Mesendoderm (in vitro differentiated cells): ENCODE measurements at regions not wholly inside any gene's neighbourhood (a gene's known extent, or its start where the extent isn't known, plus 50 kb on each side); places are given as distances from the start of the nearest gene placed in this dataset.
A peak's percentile ranks its signal among the peaks of the same experiment; 100 is the strongest.

Experiments used
- DNase-seq: peaks from one replicate; pipeline ENCODE4 v3.0.0; 2013
- H2AK5ac ChIP-seq: 2 replicates; pipeline ENCODE4 v1.6.1; 2013; ENCODE audit warnings: low read length, inconsistent platforms
- H2BK120ac ChIP-seq: 2 replicates; pipeline ENCODE4 v1.6.1; 2013; ENCODE audit warnings: low read depth, mild to moderate bottlenecking, low read length, moderate library complexity, mixed read lengths
- H2BK15ac ChIP-seq: replicated peaks from 2 replicates; pipeline ENCODE4 v1.6.1; 2013; ENCODE audit warnings: low read depth, mild to moderate bottlenecking, moderate library complexity
- H2BK5ac ChIP-seq: 2 replicates; pipeline ENCODE4 v1.6.1; 2013; ENCODE audit warnings: low read length, inconsistent platforms
- H3K18ac ChIP-seq: 2 replicates; pipeline ENCODE4 v1.6.1; 2013; ENCODE audit warnings: mild to moderate bottlenecking, low read length, mixed read lengths
- H3K23ac ChIP-seq: one replicate; pipeline ENCODE4 v1.6.1; 2013; ENCODE audit warnings: low read length
- H3K27ac ChIP-seq: 2 replicates; pipeline ENCODE4 v1.5.1; 2013; ENCODE audit warnings: low read depth, mild to moderate bottlenecking, inconsistent platforms, low read length, moderate library complexity
- H3K27me3 ChIP-seq: 2 replicates; pipeline ENCODE4 v1.6.1; 2013; ENCODE audit warnings: low read length, control low read depth, mild to moderate bottlenecking, inconsistent platforms; ENCODE audit not compliant: insufficient read depth, poor library complexity
- H3K36me3 ChIP-seq: 2 replicates; pipeline ENCODE4 v1.6.1; 2013; ENCODE audit warnings: low read length, inconsistent platforms; ENCODE audit not compliant: control insufficient read depth, insufficient read depth
- H3K4ac ChIP-seq: one replicate; pipeline ENCODE4 v1.6.1; 2013; ENCODE audit warnings: low read depth, mild to moderate bottlenecking, low read length, moderate library complexity
- H3K4me1 ChIP-seq: 2 replicates; pipeline ENCODE4 v1.6.1; 2013; ENCODE audit warnings: low read depth, low read length, inconsistent platforms; ENCODE audit not compliant: control insufficient read depth
- H3K4me2 ChIP-seq: 2 replicates; pipeline ENCODE4 v1.6.1; 2013; ENCODE audit warnings: low read length
- H3K4me3 ChIP-seq: 2 replicates; pipeline ENCODE4 v1.5.1; 2013; ENCODE audit warnings: mild to moderate bottlenecking, low read length
- H3K56ac ChIP-seq: one replicate; pipeline ENCODE4 v1.6.1; 2013; ENCODE audit warnings: low read length
- H3K79me1 ChIP-seq: 2 replicates; pipeline ENCODE4 v1.6.1; 2013; ENCODE audit warnings: low read length, inconsistent platforms
- H3K79me2 ChIP-seq: 2 replicates; pipeline ENCODE4 v1.6.1; 2013; ENCODE audit warnings: mild to moderate bottlenecking, low read length; ENCODE audit not compliant: control insufficient read depth, insufficient read depth
- H3K9ac ChIP-seq: 2 replicates; pipeline ENCODE4 v1.6.1; 2013; ENCODE audit warnings: low read length, inconsistent platforms
- H4K5ac ChIP-seq: one replicate; pipeline ENCODE4 v1.6.1; 2013; ENCODE audit warnings: low read length
- H4K8ac ChIP-seq: one replicate; pipeline ENCODE4 v1.6.1; 2013; ENCODE audit warnings: low read depth, mild to moderate bottlenecking, control low read depth, low read length, moderate library complexity
- WGBS: extraction: QIAGEN DNeasy Blood & Tissue Kit; methylation state at CpG from one replicate; pipeline ENCODE4 v1.1.7; 2013; ENCODE audit warnings: low lambda C conversion rate, missing lambda C conversion rate; ENCODE audit not compliant: insufficient coverage; ENCODE audit errors: extremely low coverage; 5-methylcytosine and 5-hydroxymethylcytosine counted together

DNA sequence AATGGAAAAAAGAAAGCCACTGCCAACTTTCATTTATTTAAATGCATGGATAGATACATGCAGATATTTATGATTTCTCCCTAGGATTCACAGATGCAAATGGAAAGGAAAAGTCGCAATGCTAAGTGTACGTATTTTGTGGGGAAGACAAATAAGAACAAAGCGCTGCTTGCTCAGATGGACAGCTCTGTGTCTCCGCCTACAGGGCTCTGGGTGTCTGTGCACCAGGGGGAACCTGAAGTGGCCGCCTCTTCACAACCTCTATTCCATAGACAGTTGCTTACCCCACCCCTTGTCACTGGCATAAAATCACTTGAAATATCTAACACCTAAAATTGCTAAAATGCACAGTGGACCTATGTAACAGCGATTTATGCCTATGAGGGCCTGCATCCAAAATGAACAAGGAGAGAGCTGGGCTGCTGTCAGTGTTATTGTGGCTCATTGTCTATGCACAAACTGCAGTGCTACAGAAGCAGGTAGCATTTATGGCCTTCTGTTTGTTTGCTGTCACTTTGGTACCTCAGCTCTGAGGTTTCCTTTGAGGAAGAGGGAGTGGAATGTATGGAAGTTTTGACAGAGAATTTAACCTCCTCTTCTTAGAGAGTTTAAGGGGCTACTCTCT is 58.6 kb upstream of the PAGE1 start:
- no peak overlapping the region for H4K5ac ChIP-seq
- no peaks in the 10 kb centered on the region for H3K36me3 ChIP-seq
- H3K4me3 ChIP-seq = no peak overlapping the region
- H3K79me2 ChIP-seq = no peaks in the 10 kb centered on the region
- no CpG with 5 or more reads among the region's 6 CpGs for WGBS
- H3K9ac ChIP-seq = no peak overlapping the region
- H3K4me2 ChIP-seq = no peak overlapping the region
- DNase-seq = peak; percentile 37
- H3K4ac ChIP-seq = no peak overlapping the region
- H3K56ac ChIP-seq = no peak overlapping the region
- H2BK15ac ChIP-seq = no peak overlapping the region
- no peak overlapping the region for H3K18ac ChIP-seq
- H3K4me1 ChIP-seq = no peaks in the 10 kb centered on the region
- no peak overlapping the region for H4K8ac ChIP-seq
- no peak overlapping the region for H2AK5ac ChIP-seq
- no peak overlapping the region for H2BK5ac ChIP-seq
- no peak overlapping the region for H3K23ac ChIP-seq
- H2BK120ac ChIP-seq = no peak overlapping the region
- no peak overlapping the region for H3K27ac ChIP-seq
- no peaks in the 10 kb centered on the region for H3K79me1 ChIP-seq
- H3K27me3 ChIP-seq = no peaks in the 10 kb centered on the region

DNA sequence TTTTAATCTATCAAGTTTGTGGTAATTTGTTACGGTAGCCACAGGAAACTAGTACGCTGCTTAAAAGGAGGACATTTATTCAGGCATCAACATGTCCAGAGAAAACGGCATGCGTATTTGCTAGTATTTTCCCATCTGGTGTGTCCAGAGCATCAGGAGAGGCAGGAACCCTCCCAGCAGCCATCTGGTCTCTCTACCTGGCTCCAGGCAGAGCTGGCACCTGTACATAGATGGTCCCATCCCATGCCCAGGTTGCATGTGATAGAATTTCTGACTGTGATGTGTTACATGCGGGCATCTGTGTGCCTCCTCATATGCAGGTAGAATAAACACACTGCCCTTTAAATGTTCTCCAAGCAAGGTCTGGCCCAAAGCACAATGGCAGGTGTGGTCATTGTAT is 57.9 kb upstream of the PAGE1 start:
- no peak overlapping the region for H2AK5ac ChIP-seq
- H2BK15ac ChIP-seq = no peak overlapping the region
- no peak overlapping the region for H4K8ac ChIP-seq
- H3K4me2 ChIP-seq = no peak overlapping the region
- no CpG with 5 or more reads among the region's 5 CpGs for WGBS
- H3K18ac ChIP-seq = no peak overlapping the region
- H3K23ac ChIP-seq = no peak overlapping the region
- H3K36me3 ChIP-seq = no peaks in the 10 kb centered on the region
- H3K79me2 ChIP-seq = no peaks in the 10 kb centered on the region
- DNase-seq = no peak
- H3K9ac ChIP-seq = no peak overlapping the region
- no peaks in the 10 kb centered on the region for H3K79me1 ChIP-seq
- no peak overlapping the region for H2BK5ac ChIP-seq
- H3K4me3 ChIP-seq = no peak overlapping the region
- H3K27ac ChIP-seq = no peak overlapping the region
- no peaks in the 10 kb centered on the region for H3K27me3 ChIP-seq
- no peak overlapping the region for H3K56ac ChIP-seq
- no peak overlapping the region for H4K5ac ChIP-seq
- H3K4ac ChIP-seq = no peak overlapping the region
- H3K4me1 ChIP-seq = no peaks in the 10 kb centered on the region
- no peak overlapping the region for H2BK120ac ChIP-seq

DNA sequence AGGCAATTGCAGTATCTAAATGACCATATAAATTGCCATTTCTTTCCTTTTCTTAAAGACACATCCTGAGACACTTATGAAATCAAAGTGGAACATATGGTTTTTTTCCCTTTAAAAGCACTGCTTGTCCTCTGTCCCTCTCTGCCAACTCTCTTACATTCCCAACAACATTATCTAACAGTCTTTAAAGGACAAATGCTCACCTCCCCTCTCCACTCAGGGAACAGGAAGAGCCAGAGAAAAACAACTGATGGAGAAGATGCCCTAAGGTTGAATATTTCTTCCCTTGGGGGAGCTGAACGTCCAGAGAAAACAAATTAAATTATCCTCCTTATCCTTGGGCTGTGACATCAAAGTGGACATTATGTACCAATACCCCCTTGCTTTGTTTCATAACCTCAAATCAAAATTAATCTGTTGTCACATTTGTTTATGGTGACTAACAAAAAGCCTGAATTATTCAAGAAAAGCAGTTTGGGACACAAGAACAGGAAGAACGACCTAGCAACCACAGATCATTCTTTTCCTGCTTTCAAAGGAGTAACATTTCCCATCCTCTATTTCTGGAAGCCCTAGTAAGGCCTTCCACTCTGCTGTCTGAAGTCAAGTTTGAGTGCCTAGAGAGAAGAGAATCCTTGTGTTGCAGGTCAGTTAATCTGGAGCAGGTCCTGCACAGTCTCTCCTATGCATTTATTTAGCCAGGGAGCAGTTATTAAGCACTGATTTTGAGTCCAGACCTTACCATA is 52.6 kb upstream of the PAGE1 start:
- Histone ChIP-seq H3K4me1 (no peaks in the 10 kb centered on the region), H3K4me2 (no peak overlapping the region), H3K56ac (no peak overlapping the region), H4K5ac (no peak overlapping the region), H2BK15ac (no peak overlapping the region), H3K36me3 (no peaks in the 10 kb centered on the region), H4K8ac (no peak overlapping the region), H3K79me1 (no peaks in the 10 kb centered on the region), H3K79me2 (no peaks in the 10 kb centered on the region), H2AK5ac (no peak overlapping the region), H3K18ac (no peak overlapping the region), H3K27ac (no peak overlapping the region), H3K9ac (no peak overlapping the region), H2BK120ac (no peak overlapping the region), H3K4ac (no peak overlapping the region), H3K4me3 (no peak overlapping the region), H3K23ac (no peak overlapping the region), H2BK5ac (no peak overlapping the region), H3K27me3 (no peaks in the 10 kb centered on the region)
- DNase-seq = no peak
- no CpG with 5 or more reads among the region's 2 CpGs for WGBS

DNA sequence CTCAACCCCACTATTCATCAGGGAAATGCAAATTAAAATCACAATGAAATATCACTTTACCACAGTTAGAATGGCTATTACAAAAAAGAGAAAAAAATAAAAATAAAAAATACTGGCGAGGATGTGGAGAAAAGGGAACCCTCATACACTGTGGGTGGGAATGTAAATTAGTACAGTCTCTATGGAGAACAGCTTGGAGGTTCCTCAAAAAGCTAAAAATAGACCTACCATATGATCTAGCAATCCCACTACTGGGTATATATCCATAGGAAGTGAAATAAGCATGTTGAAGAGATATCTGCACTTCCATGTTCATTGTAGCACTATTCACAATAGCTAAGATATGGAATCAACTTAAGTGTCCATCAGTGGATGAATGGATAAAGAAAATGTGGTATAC is 50.5 kb upstream of the PAGE1 start:
- no peak overlapping the region for H2BK120ac ChIP-seq
- H3K79me2 ChIP-seq = no peaks in the 10 kb centered on the region
- no peak overlapping the region for H3K4me2 ChIP-seq
- DNase-seq = no peak
- no peak overlapping the region for H4K8ac ChIP-seq
- no peaks in the 10 kb centered on the region for H3K36me3 ChIP-seq
- no peaks in the 10 kb centered on the region for H3K27me3 ChIP-seq
- H3K79me1 ChIP-seq = no peaks in the 10 kb centered on the region
- no peak overlapping the region for H3K4me3 ChIP-seq
- H2BK15ac ChIP-seq = no peak overlapping the region
- no peak overlapping the region for H4K5ac ChIP-seq
- H3K56ac ChIP-seq = no peak overlapping the region
- no peak overlapping the region for H3K18ac ChIP-seq
- H3K27ac ChIP-seq = no peak overlapping the region
- no peaks in the 10 kb centered on the region for H3K4me1 ChIP-seq
- WGBS = no CpG with 5 or more reads among the region's 1 CpG
- H3K4ac ChIP-seq = no peak overlapping the region
- no peak overlapping the region for H2BK5ac ChIP-seq
- H3K23ac ChIP-seq = no peak overlapping the region
- no peak overlapping the region for H2AK5ac ChIP-seq
- H3K9ac ChIP-seq = no peak overlapping the region
